ELF-1 (cell line): ENCODE measurements at regions not wholly inside any gene's neighbourhood (a gene's known extent, or its start where the extent isn't known, plus 50 kb on each side); places are given as distances from the start of the nearest gene placed in this dataset.
"Not testable (repeated sequence)": the region's sequence is repeated elsewhere in the genome, so short reads cannot be mapped to it uniquely, and the experiment has no call there.

Source experiments
- DNase-seq: peaks from one replicate; pipeline ENCODE4 v3.0.0-alpha.2; 2016; ENCODE audit warnings: low read depth, low spot score

DNA sequence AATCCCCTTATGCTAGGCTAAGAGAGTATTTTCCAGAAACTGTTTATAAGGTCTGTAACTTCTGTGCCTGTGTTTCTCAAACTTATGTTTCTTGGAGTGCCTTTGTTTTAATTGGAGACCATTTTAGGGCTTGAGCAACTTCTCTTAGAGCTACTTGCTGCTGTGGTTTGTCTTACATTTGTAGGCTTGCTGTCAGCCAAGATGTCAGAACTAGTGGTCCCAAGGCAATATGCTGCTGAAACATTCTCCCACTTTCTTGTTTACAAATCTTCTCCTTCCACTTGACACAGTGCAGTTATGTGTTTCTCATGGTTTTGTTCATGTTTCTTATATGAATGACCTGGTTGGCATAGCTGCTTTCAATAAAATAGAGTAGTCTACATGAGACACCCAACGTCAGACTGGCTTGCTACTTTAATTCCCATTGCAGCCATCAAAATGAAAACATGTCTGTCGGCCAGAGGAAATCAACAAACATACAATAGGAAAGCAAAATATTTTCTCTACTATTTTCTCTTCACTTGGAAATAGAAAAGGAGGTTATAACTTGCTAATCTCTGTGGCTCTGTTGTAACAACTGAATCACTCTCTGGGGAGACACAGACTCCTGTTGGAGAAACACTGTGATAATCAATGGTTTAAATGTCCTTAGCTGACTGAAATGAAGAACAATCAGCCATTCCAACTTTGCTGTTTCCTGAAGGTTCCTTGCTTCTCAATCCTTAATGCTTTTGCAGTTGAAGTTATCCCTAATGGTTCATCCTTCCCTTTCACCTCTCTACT lies 426.4 kb downstream of the PDGFC start:
- DNase-seq, result no peak

DNA sequence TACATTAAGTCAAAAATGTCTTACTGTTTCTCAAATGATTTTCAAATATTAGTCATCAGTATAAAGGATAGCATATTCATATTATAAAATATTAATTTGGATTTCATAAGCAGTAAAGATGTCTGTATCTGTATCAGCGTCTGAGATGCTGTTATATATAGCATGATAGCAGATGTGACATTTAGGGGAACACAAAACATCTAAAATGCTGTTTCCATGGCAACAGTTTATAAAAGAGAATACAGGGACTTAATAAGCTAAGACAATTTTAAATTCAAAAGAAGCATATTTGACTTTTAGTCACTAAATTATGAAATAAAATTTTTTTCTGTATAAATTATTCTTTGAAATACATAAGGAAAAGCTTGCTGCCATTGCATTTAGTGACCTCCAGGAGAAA lies 432.2 kb downstream of the PDGFC start:
- no peak for DNase-seq

DNA sequence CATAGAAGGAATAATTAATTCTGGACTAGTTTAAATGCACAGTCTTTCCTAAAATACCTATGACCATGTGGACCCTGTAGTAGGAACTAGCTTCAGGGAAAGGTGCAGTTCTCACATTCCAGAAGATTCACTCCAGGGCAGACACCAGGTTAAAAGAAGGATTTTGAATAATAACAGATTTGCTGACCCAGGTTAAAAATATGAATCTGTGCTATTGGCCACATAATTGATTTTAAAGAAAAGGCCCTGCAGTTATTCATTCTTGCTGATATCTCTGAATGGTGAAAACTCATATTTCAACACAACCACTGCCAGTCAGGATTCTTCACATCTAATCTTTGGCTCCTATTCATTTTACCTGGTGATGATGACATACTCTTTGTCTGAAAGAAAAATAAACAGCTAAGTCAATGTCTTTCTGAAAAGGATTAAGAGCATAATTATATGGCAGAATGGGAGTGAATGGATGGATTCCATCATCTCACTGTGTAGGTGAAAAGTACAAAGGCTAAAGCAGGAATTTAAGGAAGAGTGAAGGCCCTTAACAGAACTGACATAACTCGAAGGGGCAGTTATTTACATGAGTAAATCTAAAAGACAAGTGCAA lies 432.8 kb downstream of the PDGFC start:
- no peak for DNase-seq

DNA sequence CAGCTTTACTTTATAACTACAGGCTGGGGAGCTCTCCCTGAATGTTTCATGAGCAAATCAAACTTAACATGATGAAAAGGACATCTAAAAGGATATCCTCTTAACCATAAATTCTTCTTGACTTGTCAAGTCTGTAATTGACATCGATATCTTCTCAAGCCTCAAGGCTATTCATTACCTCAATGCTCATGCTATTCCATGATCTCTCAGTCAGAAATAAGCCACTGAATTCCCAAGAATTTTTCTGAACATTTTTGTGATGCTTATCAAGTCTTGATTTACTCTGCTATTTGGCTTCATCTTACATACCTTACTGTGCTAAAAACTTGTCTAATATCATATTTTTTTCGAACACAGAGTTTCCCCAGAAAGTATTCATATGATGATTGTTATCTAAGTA lies 433.4 kb downstream of the PDGFC start:
- DNase-seq, result no peak

GRCh38 chr4:156537286-156537685 lies 434.3 kb downstream of the PDGFC start:
- no peak for DNase-seq

DNA sequence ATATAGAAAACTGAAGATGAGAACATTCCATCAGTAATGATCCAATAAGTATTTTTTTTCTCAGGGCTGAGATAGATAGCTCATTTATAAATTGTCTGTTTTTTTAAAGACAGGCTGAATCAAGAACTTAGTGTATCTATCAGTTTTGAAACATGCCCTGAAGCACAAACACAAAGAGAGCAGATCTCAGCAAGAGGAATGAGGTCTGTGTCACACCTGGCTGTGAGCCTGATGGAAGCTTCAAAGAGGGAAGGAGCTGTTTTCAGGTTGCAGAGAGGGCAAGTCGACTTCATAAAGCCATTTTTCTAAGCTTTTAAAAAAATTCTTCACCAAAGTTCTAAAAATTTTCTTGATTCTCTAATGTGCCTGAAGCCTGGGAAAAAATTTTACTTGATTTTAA lies 434.9 kb downstream of the PDGFC start:
- peak; percentile 8 for DNase-seq

- DNase-seq, result no peak
Measured at GRCh38 chr4:156534205-156534604, 437.4 kb downstream of the PDGFC start.

GRCh38 chr4:156528216-156528615 lies 443.4 kb downstream of the PDGFC start:
- DNase-seq, result no peak

GRCh38 chr4:156527237-156527993 lies 444.2 kb downstream of the PDGFC start:
- DNase-seq, result no peak

DNA sequence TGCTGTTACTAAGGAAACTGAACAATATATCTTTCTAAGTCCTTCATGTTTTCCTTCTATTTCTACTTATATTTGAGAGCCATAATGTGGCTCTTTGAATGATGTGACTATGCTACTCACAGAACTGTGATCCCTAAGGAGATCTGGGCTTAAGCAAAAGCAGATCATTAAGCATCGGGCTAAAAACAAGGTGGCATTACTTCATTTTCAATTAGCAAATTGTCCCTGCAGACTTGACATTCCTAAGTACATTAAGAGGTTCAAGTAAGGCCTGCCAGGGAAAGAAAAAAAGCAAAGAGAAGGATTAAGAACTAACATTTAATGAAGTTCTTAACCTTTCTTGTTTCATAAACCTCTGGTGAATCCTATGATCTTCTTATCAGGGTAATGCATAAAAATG lies 447.6 kb downstream of the PDGFC start:
- DNase-seq, result no peak

DNA sequence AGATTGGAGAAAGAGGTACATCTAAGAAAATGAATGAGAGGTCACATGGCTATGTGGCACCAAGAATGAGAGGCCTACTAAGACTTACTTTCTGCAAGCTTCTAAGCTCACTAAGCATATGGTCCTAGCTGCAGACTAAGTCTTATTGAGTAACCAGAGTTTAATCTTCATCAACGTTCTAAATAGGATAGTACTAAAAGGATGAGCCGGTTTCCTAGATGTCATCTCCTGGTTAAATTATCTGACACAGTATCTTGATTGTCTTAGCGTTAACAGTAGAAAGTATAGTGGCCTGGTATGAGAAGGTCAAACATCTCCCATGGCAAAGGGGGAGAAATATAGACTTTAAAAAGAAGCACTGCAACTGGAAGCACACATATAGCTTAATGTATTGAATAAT lies 448.1 kb downstream of the PDGFC start:
- no peak for DNase-seq

DNA sequence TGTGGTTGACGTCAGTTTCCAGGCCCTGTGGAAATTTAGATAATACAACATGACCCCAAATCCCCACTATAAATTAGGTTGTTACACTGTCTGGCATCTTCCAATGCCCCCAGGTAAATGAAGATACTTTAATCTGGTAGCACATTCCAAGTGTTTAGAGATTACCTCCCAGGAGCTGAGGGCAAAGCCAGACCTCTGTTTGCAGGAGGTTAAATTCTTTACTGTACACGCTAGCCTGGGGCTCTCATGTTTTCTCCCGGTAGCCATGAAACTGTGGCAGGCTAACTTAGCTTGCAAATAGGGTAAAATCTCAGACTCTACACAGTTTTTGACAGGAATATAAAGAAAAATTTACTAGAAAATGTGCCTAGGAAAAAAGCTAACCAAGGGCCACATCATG lies 450.0 kb downstream of the PDGFC start:
- DNase-seq, result peak; percentile 49

GRCh38 chr4:156517956-156518355 lies 453.6 kb downstream of the PDGFC start:
- DNase-seq, result no peak

DNA sequence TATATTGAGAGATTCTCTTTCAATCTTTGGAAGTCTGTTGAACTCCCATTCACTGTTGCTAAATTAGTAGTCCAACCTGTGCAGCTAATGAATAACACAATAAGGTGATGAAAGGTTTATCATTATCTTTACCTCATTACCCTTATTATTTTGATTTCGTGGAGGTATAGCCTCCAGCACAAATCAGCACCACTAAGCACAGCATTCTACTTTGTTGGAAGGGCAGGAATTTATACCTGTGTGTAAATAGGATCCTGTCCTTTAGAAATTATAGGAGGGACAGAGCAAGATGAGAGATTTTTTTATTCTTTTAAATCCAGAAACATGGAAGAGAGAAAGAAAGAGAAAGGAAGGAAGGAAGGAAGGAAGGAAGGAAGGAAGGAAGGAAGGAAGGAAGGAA lies 454.1 kb downstream of the PDGFC start:
- DNase-seq, result no peak

DNA sequence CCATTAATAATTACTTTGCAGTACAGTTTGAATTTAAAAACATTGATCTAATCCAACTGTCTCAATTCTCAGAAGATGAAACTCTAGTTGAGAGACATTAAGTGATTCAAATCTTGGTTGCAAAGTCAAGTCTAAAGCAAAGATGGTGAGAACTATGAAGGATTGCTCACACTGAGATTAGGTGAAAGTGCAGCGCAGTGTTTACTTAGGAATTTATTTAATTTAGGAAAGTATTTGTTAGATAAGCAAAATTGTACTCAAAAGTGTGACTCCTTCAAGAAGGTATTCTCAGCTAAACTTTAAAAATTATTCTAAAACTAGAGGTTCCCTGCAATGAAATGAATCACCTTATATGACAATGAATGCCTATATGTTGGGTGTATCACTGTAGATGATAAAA lies 454.9 kb downstream of the PDGFC start:
- DNase-seq, result no peak

DNA sequence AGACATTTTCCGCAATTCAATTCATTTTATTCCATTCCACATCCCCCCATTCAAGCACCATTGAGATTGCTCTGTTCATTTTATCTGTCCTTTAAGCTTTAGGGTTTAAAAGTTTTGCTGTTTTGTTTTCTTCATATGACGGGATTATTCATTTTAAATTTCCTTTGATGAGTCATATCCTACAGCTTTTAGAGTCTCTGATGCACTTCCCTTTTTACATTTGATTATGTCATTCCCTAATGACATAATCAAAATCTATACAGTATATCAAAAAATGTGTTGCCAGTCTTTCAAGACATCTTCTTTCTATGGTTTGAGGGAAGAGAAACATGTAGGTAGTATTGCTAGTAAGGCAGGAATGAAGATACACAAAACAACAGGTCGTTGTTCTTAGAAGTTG lies 456.3 kb downstream of the PDGFC start:
- no peak for DNase-seq

DNA sequence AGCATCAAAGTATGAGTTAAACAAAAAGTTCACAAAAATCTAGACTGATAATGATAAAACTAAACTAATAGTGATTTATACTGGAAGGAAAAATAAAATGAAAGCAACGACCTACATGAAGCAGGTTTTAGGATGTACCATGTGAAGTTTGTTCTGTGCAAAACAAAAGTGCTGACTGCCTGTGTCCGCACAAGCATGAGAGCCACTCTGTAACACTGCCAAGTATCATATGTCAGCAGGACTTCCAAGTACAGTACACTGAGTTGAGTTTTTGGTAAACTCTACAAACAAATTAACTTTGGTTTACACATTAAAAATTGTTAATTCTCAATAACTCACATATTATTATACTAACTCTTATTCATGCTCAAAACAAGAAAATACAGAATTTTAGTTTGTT lies 459.0 kb downstream of the PDGFC start:
- no peak for DNase-seq

DNA sequence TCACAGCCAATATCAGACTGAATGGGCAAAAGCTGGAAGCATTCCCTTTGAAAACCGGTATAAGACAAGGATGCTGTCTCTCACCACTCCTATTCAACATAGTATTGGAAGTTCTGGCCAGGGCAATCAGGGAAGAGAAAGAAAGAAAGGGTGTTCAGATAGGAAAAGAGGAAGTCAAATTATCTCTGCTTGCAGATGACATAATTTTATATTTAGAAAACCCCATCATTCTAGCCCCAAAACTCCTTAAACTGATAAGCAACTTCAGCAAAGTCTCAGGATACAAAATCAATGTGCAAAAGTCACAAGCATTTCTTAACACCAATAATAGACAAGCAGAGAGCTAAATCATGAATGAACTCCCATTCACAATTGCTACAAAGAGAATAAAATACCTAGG lies 461.7 kb downstream of the PDGFC start:
- DNase-seq, result not testable (repeated sequence)

DNA sequence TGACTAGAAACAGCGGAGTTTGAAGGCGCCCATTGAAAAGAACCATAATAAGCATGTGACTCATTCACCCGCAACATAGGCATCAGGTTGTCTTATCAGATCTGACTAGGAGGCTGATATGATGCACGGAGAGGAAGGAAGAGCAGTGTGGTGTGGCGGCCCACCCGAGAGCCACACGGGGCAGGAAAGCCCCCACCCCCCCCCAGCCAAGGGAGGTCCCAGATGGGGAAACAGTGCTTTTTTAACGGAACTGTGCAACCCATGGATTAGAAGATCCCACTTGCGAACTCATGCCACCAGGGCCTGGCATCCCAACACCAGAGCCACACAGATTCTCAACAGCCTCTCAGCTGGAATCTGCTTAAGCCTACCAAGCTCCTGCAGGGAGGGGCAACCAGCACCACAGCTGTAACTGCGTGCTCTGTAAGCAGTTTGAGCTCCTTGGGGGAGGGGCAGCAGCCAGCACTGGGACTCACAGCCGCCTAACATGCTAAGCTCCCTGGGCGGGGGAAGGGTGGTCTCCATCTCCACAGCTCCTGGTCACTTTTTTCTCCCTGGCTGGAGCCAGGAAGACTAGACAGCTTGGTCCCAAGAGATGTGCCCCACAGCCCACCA lies 466.2 kb downstream of the PDGFC start:
- peak; percentile 83 for DNase-seq

DNA sequence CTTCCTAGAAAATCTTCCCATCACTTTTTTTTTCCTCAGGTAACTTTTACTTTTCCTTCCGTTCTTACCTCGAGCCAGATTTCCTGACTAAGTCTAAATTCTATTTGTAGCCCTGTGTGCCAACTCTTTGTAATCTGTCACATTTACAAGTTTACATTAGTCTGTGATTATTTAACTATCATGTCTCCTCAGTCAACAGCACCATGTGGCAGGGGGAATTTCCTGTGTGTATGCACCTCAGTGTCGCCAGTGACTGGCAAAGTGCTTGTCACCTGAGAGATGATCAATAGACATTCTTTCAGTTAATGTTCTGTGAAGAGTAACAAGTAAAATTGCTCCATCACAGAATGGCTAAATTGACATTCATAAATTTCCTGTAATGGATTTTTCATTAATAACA lies 468.5 kb downstream of the PDGFC start:
- no peak for DNase-seq

GRCh38 chr4:156501962-156502361 lies 469.6 kb downstream of the PDGFC start:
- no peak for DNase-seq

- no peak for DNase-seq
Measured at GRCh38 chr4:156499684-156500083, 471.9 kb downstream of the PDGFC start.
